ENCODE measurements at regions not wholly inside any gene's neighbourhood (a gene's known extent, or its start where the extent isn't known, plus 50 kb on each side); places are given as distances from the start of the nearest gene placed in this dataset.

DNA sequence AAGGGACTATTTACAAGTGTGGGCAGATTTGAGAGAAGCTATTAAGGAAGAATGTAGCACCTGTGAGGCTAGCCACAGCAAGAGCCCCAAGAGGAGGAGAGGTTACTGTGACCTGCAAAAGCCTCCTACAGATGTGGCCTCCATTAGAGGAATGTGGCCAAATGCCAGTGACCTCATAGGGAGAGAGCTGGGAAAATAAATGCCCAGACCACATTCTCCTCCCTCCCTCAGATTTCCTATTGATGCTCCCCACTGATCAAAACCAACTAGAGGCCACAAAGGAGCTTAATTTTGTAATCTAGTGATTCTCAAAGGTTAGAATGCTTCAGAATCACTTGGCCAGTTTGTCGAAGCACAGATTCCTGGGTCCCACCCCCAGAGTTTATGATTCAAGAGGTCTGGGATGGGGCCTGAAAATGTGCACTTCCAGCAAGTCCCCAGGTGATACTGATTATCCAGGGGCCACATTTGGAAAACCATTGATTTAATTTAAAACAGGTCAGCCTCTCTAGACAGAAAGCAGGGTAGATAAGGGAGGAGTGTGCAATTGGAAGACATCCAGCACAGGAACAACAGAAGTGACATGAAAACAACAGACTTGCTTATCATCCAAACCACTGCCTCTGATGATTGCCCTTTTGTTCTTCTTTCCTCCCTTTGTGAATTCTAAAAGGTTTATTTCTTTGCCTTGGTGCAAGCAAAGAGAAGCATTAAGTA, 61.2 kb upstream of the RBBP8 start:
- DNase-seq = peak; percentile 51
- H3K4me1 ChIP-seq = peaks cover 7% of the 10 kb centered on the region
- H3K36me3 ChIP-seq = no peaks in the 10 kb centered on the region
- no peaks in the 10 kb centered on the region for H3K27me3 ChIP-seq
- no peak for TF ChIP-seq CTCF (IDR thresholded peaks at IDR 0.05; ENCODE audit: low read depth, low read length)
- no peak overlapping the region for H3K4me3 ChIP-seq (ENCODE audit: low read depth, low read length)
- H3K9me3 ChIP-seq = no peaks in the 10 kb centered on the region

DNA sequence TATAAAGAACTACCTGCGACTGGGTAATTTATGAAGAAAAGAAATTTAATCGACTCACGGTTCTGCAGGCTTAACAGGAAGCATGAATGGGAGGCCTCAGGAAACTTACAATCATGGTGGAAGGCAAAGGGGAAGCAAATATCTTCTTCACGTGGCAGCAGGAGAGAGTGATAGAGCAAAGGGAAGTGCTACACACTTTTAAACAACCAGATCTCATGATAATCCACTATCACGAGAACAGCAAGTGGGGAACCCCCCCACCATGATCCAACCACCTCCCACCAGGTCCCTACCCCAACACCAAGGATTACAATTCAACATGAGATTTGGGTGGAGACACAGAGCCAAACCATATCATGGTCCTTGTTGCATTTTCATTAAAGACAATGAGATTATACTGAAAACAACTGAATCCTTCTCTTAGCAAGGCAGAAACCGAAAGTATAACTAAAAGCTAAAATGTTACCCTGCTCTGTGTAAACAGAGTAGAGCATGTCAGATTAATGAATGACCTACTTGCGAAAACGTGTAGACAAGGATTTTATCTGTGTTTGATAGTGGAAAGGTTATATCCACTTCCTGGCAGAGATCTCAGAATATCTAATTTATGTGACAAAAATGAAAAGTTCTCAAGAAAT, 60.1 kb upstream of the RBBP8 start:
- no peak for TF ChIP-seq CTCF (IDR thresholded peaks at IDR 0.05; ENCODE audit: low read depth, low read length)
- Histone ChIP-seq H3K27me3 (no peaks in the 10 kb centered on the region), H3K36me3 (no peaks in the 10 kb centered on the region), H3K4me1 (peaks cover 7% of the 10 kb centered on the region), H3K9me3 (no peaks in the 10 kb centered on the region), H3K4me3 (ENCODE audit: low read depth, low read length) (no peak overlapping the region)
- DNase-seq = no peak

DNA sequence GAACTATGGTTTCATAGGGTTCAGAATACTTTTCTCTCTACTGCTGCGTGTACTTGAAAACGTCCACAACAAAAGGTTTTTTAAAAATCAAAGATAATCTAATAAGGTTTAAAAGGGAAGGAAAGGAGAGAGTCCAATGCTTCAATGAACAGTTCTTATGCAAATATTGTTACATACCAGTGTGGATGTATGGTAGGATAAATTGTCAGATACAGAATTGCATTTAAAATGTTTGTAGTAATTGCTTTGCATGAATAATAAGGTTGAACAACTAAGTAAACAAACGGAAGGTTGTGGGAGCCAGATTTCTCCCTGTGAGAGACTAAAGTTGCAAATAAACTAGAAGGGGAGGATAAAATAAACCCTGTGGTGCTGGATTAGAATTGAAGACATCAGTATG, 53.8 kb upstream of the RBBP8 start:
- Histone ChIP-seq H3K4me3 (ENCODE audit: low read depth, low read length) (no peak overlapping the region), H3K27me3 (no peaks in the 10 kb centered on the region), H3K4me1 (no peaks in the 10 kb centered on the region), H3K9me3 (no peaks in the 10 kb centered on the region), H3K36me3 (no peaks in the 10 kb centered on the region)
- no peak for TF ChIP-seq CTCF (IDR thresholded peaks at IDR 0.05; ENCODE audit: low read depth, low read length)
- no peak for DNase-seq

- no peaks in the 10 kb centered on the region for H3K36me3 ChIP-seq
- no peaks in the 10 kb centered on the region for H3K9me3 ChIP-seq
- DNase-seq = no peak
- TF ChIP-seq CTCF (IDR thresholded peaks at IDR 0.05; ENCODE audit: low read depth, low read length) = no peak
- H3K4me1 ChIP-seq = no peaks in the 10 kb centered on the region
- no peaks in the 10 kb centered on the region for H3K27me3 ChIP-seq
- no peak overlapping the region for H3K4me3 ChIP-seq (ENCODE audit: low read depth, low read length)
These were observed 51.0 kb upstream of the RBBP8 start for GRCh38 chr18:22882084-22882483.

DNA sequence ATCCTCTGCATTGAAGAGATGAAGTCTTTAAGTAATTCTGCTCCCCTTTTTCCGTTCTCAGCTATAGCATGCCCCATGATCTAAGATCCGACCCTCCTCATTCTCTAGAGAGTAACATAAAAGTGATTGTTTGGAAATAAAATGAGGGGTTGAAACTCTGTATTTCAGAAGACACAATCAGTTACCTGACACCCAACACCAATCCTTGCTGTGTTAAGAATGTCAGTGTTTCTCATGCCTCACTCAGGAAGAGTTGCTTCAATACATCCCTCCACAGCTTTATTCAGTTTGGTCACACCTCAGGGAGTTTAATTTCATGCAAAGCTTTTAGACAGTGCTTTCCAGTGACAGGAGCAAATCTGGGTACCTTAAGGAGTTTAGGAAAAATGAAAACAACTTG, 49.9 kb upstream of the RBBP8 start:
- TF ChIP-seq CTCF (IDR thresholded peaks at IDR 0.05; ENCODE audit: low read depth, low read length) = no peak
- no peak overlapping the region for H3K4me3 ChIP-seq (ENCODE audit: low read depth, low read length)
- H3K4me1 ChIP-seq = no peaks in the 10 kb centered on the region

More for the DNA sequence above, 49.9 kb upstream of the RBBP8 start:
- DNase-seq = no peak
- Histone ChIP-seq H3K27me3 (no peaks in the 10 kb centered on the region), H3K9me3 (no peaks in the 10 kb centered on the region), H3K36me3 (no peaks in the 10 kb centered on the region)

Data from BE2C (cell line).